ENCODE measurements at regions not wholly inside any gene's neighbourhood (a gene's known extent, or its start where the extent isn't known, plus 50 kb on each side); places are given as distances from the start of the nearest gene placed in this dataset.

GRCh38 chr4:11596989-11597388 is 168.3 kb upstream of the HS3ST1 start:
- H3K9me3 Mint-ChIP-seq, result no peaks in the 10 kb centered on the region
- no peak overlapping the region for H3K27ac Mint-ChIP-seq
- no peak for ATAC-seq
- no peaks in the 10 kb centered on the region for H3K36me3 Mint-ChIP-seq
- DNase-seq (ENCODE audit: low spot score in 2 of 2), result no peak

- ATAC-seq, result no peak
- no peak overlapping the region for H3K27ac Mint-ChIP-seq
- H3K9me3 Mint-ChIP-seq, result peaks cover 0 to 3% of the 10 kb centered on the region in 2 donors
- H3K36me3 Mint-ChIP-seq, result no peaks in the 10 kb centered on the region
- DNase-seq (ENCODE audit: low spot score in 2 of 2), result no peak
Measured at GRCh38 chr4:11593576-11594116, 165.0 kb upstream of the HS3ST1 start.

GRCh38 chr4:11592276-11592675 is 163.6 kb upstream of the HS3ST1 start:
- H3K36me3 Mint-ChIP-seq, result no peaks in the 10 kb centered on the region
- DNase-seq (ENCODE audit: low spot score in 2 of 2), result no peak
- no peak overlapping the region for H3K27ac Mint-ChIP-seq
- no peak for ATAC-seq
- H3K9me3 Mint-ChIP-seq, result peaks cover 0 to 3% of the 10 kb centered on the region in 2 donors

GRCh38 chr4:11590132-11590531 is 161.4 kb upstream of the HS3ST1 start:
- Mint-ChIP-seq H3K27ac (no peak overlapping the region), H3K36me3 (no peaks in the 10 kb centered on the region), H3K9me3 (peaks cover 0 to 3% of the 10 kb centered on the region in 2 donors)
- no peak for ATAC-seq
- DNase-seq (ENCODE audit: low spot score in 2 of 2), result no peak

GRCh38 chr4:11589676-11590075 is 161.0 kb upstream of the HS3ST1 start:
- Mint-ChIP-seq H3K27ac (no peak overlapping the region), H3K9me3 (peaks cover 0 to 3% of the 10 kb centered on the region in 2 donors), H3K36me3 (no peaks in the 10 kb centered on the region)
- DNase-seq (ENCODE audit: low spot score in 2 of 2) (no peak), ATAC-seq (no peak)

GRCh38 chr4:11587797-11588196 is 159.1 kb upstream of the HS3ST1 start:
- ATAC-seq, result no peak
- H3K9me3 Mint-ChIP-seq, result peaks cover 0 to 3% of the 10 kb centered on the region in 2 donors
- no peak overlapping the region for H3K27ac Mint-ChIP-seq
- DNase-seq (ENCODE audit: low spot score in 2 of 2), result no peak
- H3K36me3 Mint-ChIP-seq, result no peaks in the 10 kb centered on the region

- peaks cover 8 to 9% of the 10 kb centered on the region in 2 donors for H3K9me3 Mint-ChIP-seq
- peaks cover 0 to 13% of the 10 kb centered on the region in 2 donors for H3K36me3 Mint-ChIP-seq
- no peak for DNase-seq (ENCODE audit: low spot score in 2 of 2)
- ATAC-seq, result no peak
- no peak overlapping the region for H3K27ac Mint-ChIP-seq
Measured at GRCh38 chr4:11585506-11585905, 156.8 kb upstream of the HS3ST1 start.

- peaks cover 5 to 14% of the 10 kb centered on the region in 2 donors for H3K9me3 Mint-ChIP-seq
- ATAC-seq, result no peak
- H3K36me3 Mint-ChIP-seq, result no peaks in the 10 kb centered on the region
- no peak overlapping the region for H3K27ac Mint-ChIP-seq
- no peak for DNase-seq (ENCODE audit: low spot score in 2 of 2)
Measured at GRCh38 chr4:11568511-11568910, 139.8 kb upstream of the HS3ST1 start.

GRCh38 chr4:11566444-11567022 is 137.8 kb upstream of the HS3ST1 start:
- ATAC-seq (no peak), DNase-seq (ENCODE audit: low spot score in 2 of 2) (no peak)
- Mint-ChIP-seq H3K9me3 (peaks cover 5 to 14% of the 10 kb centered on the region in 2 donors), H3K27ac (no peak overlapping the region), H3K36me3 (no peaks in the 10 kb centered on the region)

- no peak overlapping the region for H3K27ac Mint-ChIP-seq
- ATAC-seq (peak in 1 of 2 donors; percentile 74), DNase-seq (ENCODE audit: low spot score in 2 of 2) (no peak)
- H3K9me3 Mint-ChIP-seq, result peaks cover 5 to 14% of the 10 kb centered on the region in 2 donors
- no peaks in the 10 kb centered on the region for H3K36me3 Mint-ChIP-seq
Measured at GRCh38 chr4:11565899-11566298, 137.2 kb upstream of the HS3ST1 start.

- Mint-ChIP-seq H3K9me3 (peaks cover 5 to 14% of the 10 kb centered on the region in 2 donors), H3K36me3 (no peaks in the 10 kb centered on the region), H3K27ac (no peak overlapping the region)
- peak in 1 of 2 donors; percentile 24 for ATAC-seq
- no peak for DNase-seq (ENCODE audit: low spot score in 2 of 2)
Measured at GRCh38 chr4:11565213-11565612, 136.5 kb upstream of the HS3ST1 start.

GRCh38 chr4:11564021-11564420 is 135.3 kb upstream of the HS3ST1 start:
- no peak overlapping the region for H3K27ac Mint-ChIP-seq

GRCh38 chr4:11549525-11549924 is 120.8 kb upstream of the HS3ST1 start:
- Mint-ChIP-seq H3K36me3 (no peaks in the 10 kb centered on the region), H3K27ac (no peak overlapping the region), H3K9me3 (peaks cover 5 to 9% of the 10 kb centered on the region in 2 donors)
- ATAC-seq, result no peak
- no peak for DNase-seq (ENCODE audit: low spot score in 2 of 2)

More at GRCh38 chr4:11564021-11564420, 135.3 kb upstream of the HS3ST1 start:
- H3K9me3 Mint-ChIP-seq, result peaks cover 9 to 14% of the 10 kb centered on the region in 2 donors
- no peak for DNase-seq (ENCODE audit: low spot score in 2 of 2)
- ATAC-seq, result no peak
- no peaks in the 10 kb centered on the region for H3K36me3 Mint-ChIP-seq

- no peak for DNase-seq (ENCODE audit: low spot score in 2 of 2)
- Mint-ChIP-seq H3K9me3 (peaks cover 5 to 9% of the 10 kb centered on the region in 2 donors), H3K36me3 (no peaks in the 10 kb centered on the region), H3K27ac (no peak overlapping the region)
- peak; percentile 56 to 81 for ATAC-seq
Measured at GRCh38 chr4:11548597-11549082, 119.9 kb upstream of the HS3ST1 start.

- Mint-ChIP-seq H3K36me3 (no peaks in the 10 kb centered on the region), H3K9me3 (peaks cover 5 to 9% of the 10 kb centered on the region in 2 donors), H3K27ac (no peak overlapping the region)
- no peak for DNase-seq (ENCODE audit: low spot score in 2 of 2)
- ATAC-seq, result no peak
Measured at GRCh38 chr4:11546391-11547175, 117.9 kb upstream of the HS3ST1 start.

GRCh38 chr4:11545651-11546050 is 117.0 kb upstream of the HS3ST1 start:
- no peak for DNase-seq (ENCODE audit: low spot score in 2 of 2)
- H3K9me3 Mint-ChIP-seq, result peaks cover 5 to 9% of the 10 kb centered on the region in 2 donors
- no peak overlapping the region for H3K27ac Mint-ChIP-seq
- no peaks in the 10 kb centered on the region for H3K36me3 Mint-ChIP-seq
- ATAC-seq, result no peak

- no peak for ATAC-seq
- Mint-ChIP-seq H3K36me3 (no peaks in the 10 kb centered on the region), H3K27ac (no peak overlapping the region), H3K9me3 (peaks cover 5 to 9% of the 10 kb centered on the region in 2 donors)
- no peak for DNase-seq (ENCODE audit: low spot score in 2 of 2)
Measured at GRCh38 chr4:11544211-11544610, 115.5 kb upstream of the HS3ST1 start.
